Gastroesophageal sphincter (tissue), 3 donors: ENCODE measurements at regions not wholly inside any gene's neighbourhood (a gene's known extent, or its start where the extent isn't known, plus 50 kb on each side); places are given as distances from the start of the nearest gene placed in this dataset.

Experiments used
- CTCF ChIP-seq, 4 experiments: fragments of 200-600 bp in 2 of 4; fragments of 450-650 bp in 2 of 4; sonication (generic) in 1 of 4; IDR thresholded peaks; one replicate each; pipeline ENCODE4 v1.5.1; 2017 to 2019; ENCODE audit warnings: antibody characterized with exemption in 4 of 4, mild to moderate bottlenecking in 2 of 4, moderate library complexity in 2 of 4
- EP300 ChIP-seq: sonication (generic); formaldehyde crosslinking; IDR thresholded peaks from one replicate; pipeline ENCODE4 v1.6.1; 2017; ENCODE audit warnings: antibody characterized with exemption, mild to moderate bottlenecking
- POLR2A ChIP-seq, 2 donors: fragments of 450-650 bp; IDR thresholded peaks; one replicate each; pipeline ENCODE4 v1.6.1; 2017; ENCODE audit warnings: antibody characterized with exemption in 2 of 2, mild to moderate bottlenecking in 2 of 2, moderate library complexity in 1 of 2
- POLR2AphosphoS5 ChIP-seq: sonication (generic); formaldehyde crosslinking; IDR thresholded peaks from one replicate; pipeline ENCODE4 v1.6.1; 2017; ENCODE audit warnings: antibody characterized with exemption

DNA sequence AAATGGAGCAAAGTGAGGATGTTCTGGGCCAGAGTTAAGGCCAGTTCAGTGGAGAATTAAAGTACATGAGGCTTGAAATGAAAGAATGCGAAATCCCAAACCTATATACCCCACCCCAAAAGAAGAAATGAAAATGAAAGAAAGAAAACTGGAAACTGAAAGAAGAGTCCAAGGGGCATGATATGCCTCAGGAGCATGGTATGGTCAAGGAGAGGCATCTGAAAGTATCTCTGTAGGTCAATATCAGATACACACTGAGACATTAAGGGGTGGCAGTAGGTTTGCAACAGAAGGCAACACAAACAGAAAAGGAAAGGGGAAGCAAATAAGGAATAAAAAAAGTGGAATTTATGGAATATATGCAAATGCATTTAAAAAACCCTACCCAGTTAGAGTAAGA is 166.5 kb downstream of the COG6 start:
- TF ChIP-seq POLR2A (IDR thresholded peaks at IDR 0.05) = no peak
- TF ChIP-seq POLR2AphosphoS5 = no peak
- TF ChIP-seq CTCF (IDR thresholded peaks at IDR 0.05) = no peak
- no peak for TF ChIP-seq EP300
